ENCODE measurements at regions not wholly inside any gene's neighbourhood (a gene's known extent, or its start where the extent isn't known, plus 50 kb on each side); places are given as distances from the start of the nearest gene placed in this dataset.
A peak's percentile ranks its signal among the peaks of the same experiment; 100 is the strongest.
"Not testable (repeated sequence)": the region's sequence is repeated elsewhere in the genome, so short reads cannot be mapped to it uniquely, and the experiment has no call there.

GRCh38 chr10:64374346-64374745 is 853.1 kb downstream of the REEP3 start:
- DNase-seq = no peak
- intact Hi-C loops (cut with DNase I) = no loop called here

GRCh38 chr10:64376167-64376566 is 855.0 kb downstream of the REEP3 start:
- intact Hi-C loops (cut with DNase I) = no loop called here
- no peak for DNase-seq

- intact Hi-C loops (cut with DNase I) = no loop called here
- peak in 11 of 42 donors; percentile 2 to 51 (median 7) for DNase-seq
These were observed 858.7 kb downstream of the REEP3 start for GRCh38 chr10:64379898-64380297.

DNA sequence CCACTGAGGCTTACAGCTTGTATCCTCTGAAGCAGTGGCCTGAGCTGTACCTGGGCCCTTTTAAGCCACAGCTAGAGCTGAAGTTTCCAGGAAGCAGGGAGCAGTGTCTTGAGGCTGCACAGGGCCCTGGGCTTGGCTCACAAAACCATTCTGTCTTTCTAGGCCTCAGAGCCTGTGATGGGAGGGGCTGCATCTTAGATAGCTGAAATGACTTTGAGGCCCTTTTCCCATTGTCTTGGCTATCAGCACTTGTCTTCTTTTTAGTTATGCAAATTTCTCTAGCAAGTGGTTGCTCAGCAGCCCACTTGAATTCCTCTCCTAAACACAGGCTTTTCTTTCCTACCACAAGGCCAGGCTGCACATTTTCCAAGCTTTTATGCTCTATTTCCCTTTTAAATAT is 864.2 kb downstream of the REEP3 start:
- intact Hi-C loops (cut with DNase I) = no loop called here
- no peak for DNase-seq

- intact Hi-C loops (cut with DNase I) = no loop called here
- DNase-seq = no peak
These were observed 873.5 kb downstream of the REEP3 start for GRCh38 chr10:64394744-64395143.

DNA sequence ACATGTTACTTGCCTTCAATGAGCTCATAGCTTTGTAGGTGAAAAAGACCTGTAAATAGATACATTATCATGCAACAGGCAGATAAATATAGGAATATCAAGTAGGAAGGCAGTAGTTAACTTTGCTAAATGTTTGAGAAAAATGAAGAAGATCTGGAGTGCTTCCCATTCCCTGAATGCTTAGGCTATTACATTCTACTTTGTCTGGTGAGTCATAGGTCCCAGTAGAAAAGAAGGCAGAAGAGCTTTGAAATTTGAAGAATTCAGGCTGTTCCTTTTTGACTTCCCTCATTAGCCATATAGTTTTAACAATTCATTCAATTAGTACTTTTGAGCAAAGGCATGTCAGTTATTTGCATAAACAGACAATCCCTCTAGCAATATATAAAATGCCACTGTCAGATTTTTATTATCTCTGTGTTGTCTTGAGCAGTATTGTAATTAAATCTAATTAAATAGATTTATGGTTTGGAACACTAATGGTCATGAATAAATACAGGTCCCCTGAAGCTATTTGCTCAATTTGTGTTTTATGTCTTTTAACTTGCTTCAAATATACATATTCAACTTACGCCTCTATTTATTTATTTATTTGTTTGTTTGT is 875.0 kb downstream of the REEP3 start:
- no peak for DNase-seq
- intact Hi-C loops (cut with DNase I) = no loop called here

DNA sequence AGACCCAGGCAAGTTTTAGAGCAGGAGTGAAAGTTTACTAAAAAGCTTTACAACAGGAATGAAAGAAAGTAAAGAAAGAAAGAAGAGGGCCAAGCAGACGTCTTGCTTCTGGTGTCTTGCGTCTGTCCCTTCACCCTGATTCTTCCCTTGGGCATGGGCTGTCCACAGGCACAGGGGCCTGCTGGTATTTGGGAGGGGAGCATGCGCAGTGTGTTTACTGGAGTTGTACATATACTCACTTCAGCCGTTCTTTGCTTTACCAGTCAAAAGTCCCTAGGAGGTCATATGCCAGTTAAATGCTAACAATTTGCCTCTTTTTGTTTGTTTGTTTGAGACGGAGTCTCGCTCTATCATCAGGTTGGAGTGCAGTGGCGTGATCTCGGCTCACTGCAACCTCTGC is 875.9 kb downstream of the REEP3 start:
- DNase-seq = no peak
- intact Hi-C loops (cut with DNase I) = no loop called here

- no peak for DNase-seq
- intact Hi-C loops (cut with DNase I) = no loop called here
These were observed 887.4 kb downstream of the REEP3 start for GRCh38 chr10:64408391-64409183.

DNA sequence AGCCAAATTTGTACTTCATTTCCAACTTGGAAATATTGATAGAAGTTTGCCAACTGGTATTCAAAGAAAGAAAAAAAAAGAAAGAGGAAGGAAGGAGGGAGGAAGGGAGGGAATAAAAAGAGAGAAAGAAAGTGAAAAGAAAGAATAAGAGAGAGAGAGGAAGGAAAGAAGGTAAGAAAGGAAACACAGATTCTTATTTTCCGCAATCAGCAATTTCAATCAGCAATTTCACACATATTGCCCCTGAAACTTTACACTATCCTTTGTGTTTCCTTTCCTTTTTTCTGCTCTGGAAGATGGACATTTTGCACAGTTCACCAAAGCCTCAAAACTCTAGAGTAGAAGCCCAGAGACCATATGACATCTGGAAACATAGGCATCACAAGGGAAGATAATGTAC is 888.1 kb downstream of the REEP3 start:
- intact Hi-C loops (cut with DNase I) = no loop called here
- no peak for DNase-seq

DNA sequence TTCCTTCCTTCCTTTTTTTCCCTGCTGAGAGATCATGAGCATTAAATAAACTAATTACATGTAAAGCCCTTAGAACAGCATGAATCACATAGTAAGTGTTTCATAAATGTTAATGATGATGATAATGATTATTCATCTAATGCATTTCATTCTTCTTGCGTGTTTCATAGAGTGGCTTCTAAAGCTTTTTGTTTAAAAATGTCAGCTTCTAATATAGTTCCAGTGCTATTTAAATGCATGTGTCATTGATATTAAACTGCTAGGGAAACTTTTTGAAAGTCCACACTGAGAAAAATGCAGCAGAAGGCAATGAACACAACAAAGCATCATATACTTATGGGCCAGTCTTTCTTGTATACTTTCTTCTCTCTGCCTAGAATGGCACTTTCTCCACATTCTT is 894.8 kb downstream of the REEP3 start:
- intact Hi-C loops (cut with DNase I) = no loop called here
- DNase-seq = no peak

- intact Hi-C loops (cut with DNase I) = no loop called here
- no peak for DNase-seq
These were observed 898.3 kb downstream of the REEP3 start for GRCh38 chr10:64419461-64419860.

DNA sequence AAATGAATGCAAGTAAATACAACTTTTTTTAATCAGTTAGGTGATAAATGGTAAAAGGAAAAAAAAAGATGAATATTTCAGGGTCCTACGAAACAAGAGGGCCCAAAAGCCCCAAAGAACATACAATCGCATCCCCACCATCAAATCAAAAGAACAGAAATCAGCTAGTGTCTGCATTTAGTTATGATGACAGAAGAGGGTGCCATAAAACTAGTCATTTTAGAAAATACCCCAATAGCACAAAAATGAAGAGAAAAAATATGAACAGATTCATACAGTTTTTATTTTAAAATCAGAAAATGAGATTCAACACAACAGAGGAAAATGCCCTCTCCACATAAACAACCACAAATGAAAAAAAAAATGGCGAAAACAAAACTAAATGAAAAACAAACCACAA is 905.5 kb downstream of the REEP3 start:
- intact Hi-C loops (cut with DNase I) = no loop called here
- no peak for DNase-seq

- DNase-seq = peak in 41 of 42 donors; percentile 5 to 76 (median 55)
- intact Hi-C loops (cut with DNase I) = no loop called here
These were observed 909.6 kb downstream of the REEP3 start for GRCh38 chr10:64430690-64431323.

GRCh38 chr10:64441872-64442271 is 920.7 kb downstream of the REEP3 start:
- DNase-seq; intact Hi-C loops (cut with DNase I): not testable (repeated sequence)

GRCh38 chr10:64444163-64444562 is 923.0 kb downstream of the REEP3 start:
- intact Hi-C loops (cut with DNase I) = no loop called here
- DNase-seq = no peak

DNA sequence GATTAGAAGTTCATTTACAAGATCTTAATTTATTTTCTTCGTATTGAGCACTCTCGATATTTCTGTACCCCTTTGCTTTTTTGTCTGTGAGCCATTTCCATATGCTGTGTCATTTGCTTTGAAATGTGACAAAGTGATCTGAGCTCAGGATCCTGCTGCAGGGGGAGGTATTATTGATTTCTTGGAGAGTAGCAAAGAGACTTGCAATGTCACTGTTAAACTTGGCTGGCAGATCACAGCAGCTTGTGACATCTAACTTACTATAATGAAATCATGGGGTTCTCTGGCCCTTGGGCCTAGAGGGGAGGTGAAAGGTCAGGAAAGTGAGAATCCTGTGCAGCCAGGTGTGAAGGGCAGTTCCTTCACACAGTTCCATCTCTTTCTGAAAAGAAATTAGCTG is 923.4 kb downstream of the REEP3 start:
- DNase-seq = peak in 15 of 42 donors; percentile 3 to 54 (median 17)
- intact Hi-C loops (cut with DNase I) = no loop called here

- DNase-seq = no peak
- intact Hi-C loops (cut with DNase I) = no loop called here
These were observed 928.4 kb downstream of the REEP3 start for GRCh38 chr10:64449603-64450002.

- intact Hi-C loops (cut with DNase I) = no loop called here
- DNase-seq = no peak
These were observed 929.1 kb downstream of the REEP3 start for GRCh38 chr10:64450312-64450711.

- no peak for DNase-seq
- intact Hi-C loops (cut with DNase I) = no loop called here
These were observed 933.8 kb downstream of the REEP3 start for GRCh38 chr10:64454962-64455361.

GRCh38 chr10:64458306-64458705 is 937.1 kb downstream of the REEP3 start:
- intact Hi-C loops (cut with DNase I) = no loop called here
- no peak for DNase-seq

- intact Hi-C loops (cut with DNase I) = no loop called here
- no peak for DNase-seq
These were observed 942.2 kb downstream of the REEP3 start for GRCh38 chr10:64463406-64463805.
